Endothelial cell of umbilical vein (primary cell): ENCODE measurements at regions not wholly inside any gene's neighbourhood (a gene's known extent, or its start where the extent isn't known, plus 50 kb on each side); places are given as distances from the start of the nearest gene placed in this dataset.

Experiments
- BruUV-seq: library from RNA; stranded (reverse); fragments of 400-500 nt; replicated peaks from 2 replicates; lab custom pipeline; 2021; lab: Mats Ljungman, UMichigan
- CTCF ChIA-PET: fragments of 300-600, 350-600 bp; sonication (Branson Sonifier 250); formaldehyde crosslinking; loops from one replicate; lab custom pipeline; 2021; ENCODE audit warnings: antibody characterized with exemption, inconsistent platforms; lab: Charles Lee
- POLR2A ChIA-PET: fragments of 300-600, 350-600 bp; sonication (Branson Sonifier 250); formaldehyde crosslinking; loops from one replicate; lab custom pipeline; 2021; ENCODE audit warnings: antibody characterized with exemption, inconsistent platforms; lab: Charles Lee
- DNase-seq: peaks from one replicate; pipeline ENCODE4 v3.0.0-alpha.2; 2011; ENCODE audit warnings: low read depth, low spot score
- FAIRE-seq: peaks from 2 replicates; lab custom pipeline; 2011; peaks lifted over from hg19 to GRCh38; lab: Jason Lieb, UNC
- H2AFZ ChIP-seq: 2 replicates; pipeline ENCODE4 v1.6.0; 2012; ENCODE audit warnings: low read depth, low read length, control low read depth, inconsistent platforms
- H3K27ac ChIP-seq: 2 replicates; pipeline ENCODE4 v1.5.1; 2011; ENCODE audit warnings: low read depth, mild to moderate bottlenecking, control low read depth, low read length, moderate library complexity; ENCODE audit not compliant: insufficient read depth
- H3K27me3 ChIP-seq, 2 experiments: 2 replicates each; pipeline versions ENCODE4 v1.6.0 to v1.6.1; 2011; ENCODE audit warnings: low read length in 2 of 2, mixed read lengths in 1 of 2; ENCODE audit not compliant: control insufficient read depth in 2 of 2, insufficient read depth in 2 of 2
- H3K36me3 ChIP-seq, 2 experiments: 2 replicates in 1 of 2; 3 replicates in 1 of 2; pipeline ENCODE4 v1.5.1; 2011; ENCODE audit warnings: low read length in 2 of 2, mild to moderate bottlenecking in 1 of 2, moderate library complexity in 1 of 2; ENCODE audit not compliant: control insufficient read depth in 2 of 2, insufficient read depth in 2 of 2; ENCODE audit errors: extremely low read depth in 1 of 2
- H3K4me1 ChIP-seq: 3 replicates; pipeline ENCODE4 v1.5.1; 2011; ENCODE audit warnings: mild to moderate bottlenecking, low read length; ENCODE audit not compliant: control insufficient read depth, insufficient read depth; ENCODE audit errors: extremely low read depth
- H3K4me2 ChIP-seq: 2 replicates; pipeline ENCODE4 v1.6.1; 2011; ENCODE audit warnings: low read length, control low read depth, mixed read lengths; ENCODE audit not compliant: insufficient read depth
- H3K4me3 ChIP-seq, 3 experiments: fragments of 200-600 bp in 1 of 3; sonication (generic), shearing (Covaris generic) in 1 of 3; replicated peaks in 1 of 3; 2 replicates each; pipeline ENCODE4 v1.5.1; 2011 to 2016; ENCODE audit warnings: control low read depth in 3 of 3, low read length in 3 of 3, mild to moderate bottlenecking in 2 of 3, inconsistent platforms in 1 of 3, low read depth in 1 of 3, moderate library complexity in 1 of 3; ENCODE audit not compliant: insufficient read depth in 1 of 3
- H3K79me2 ChIP-seq: 2 replicates; pipeline ENCODE4 v1.6.0; 2012; ENCODE audit warnings: low read length, inconsistent platforms; ENCODE audit not compliant: control insufficient read depth, insufficient read depth
- H3K9ac ChIP-seq: replicated peaks from 2 replicates; pipeline ENCODE3; 2011; ENCODE audit warnings: low read length, control low read depth; ENCODE audit not compliant: insufficient read depth; ENCODE audit errors: extremely low read depth
- H3K9me1 ChIP-seq: replicated peaks from 3 replicates; pipeline ENCODE4 v1.6.0; 2011; ENCODE audit warnings: mild to moderate bottlenecking, low read length; ENCODE audit not compliant: control insufficient read depth, insufficient read depth; ENCODE audit errors: extremely low read depth
- H3K9me3 ChIP-seq: replicated peaks from 2 replicates; pipeline ENCODE4 v1.5.1; 2012; ENCODE audit warnings: low read length, inconsistent platforms; ENCODE audit not compliant: control insufficient read depth, insufficient read depth
- H4K20me1 ChIP-seq: replicated peaks from 2 replicates; pipeline ENCODE3; 2011; ENCODE audit warnings: mild to moderate bottlenecking, low read length; ENCODE audit not compliant: control insufficient read depth, insufficient read depth; ENCODE audit errors: extremely low read depth
- EZH2 ChIP-seq: IDR thresholded peaks from 2 replicates; pipeline ENCODE4 v1.6.1; 2012; ENCODE audit warnings: borderline replicate concordance, low read depth, mild to moderate bottlenecking, moderate library complexity, low read length, inconsistent platforms; ENCODE audit not compliant: severe bottlenecking
- FOS ChIP-seq: IDR thresholded peaks from 2 replicates; pipeline ENCODE4 v1.6.1; 2011; ENCODE audit warnings: mild to moderate bottlenecking, low read length, moderate library complexity, borderline replicate concordance; ENCODE audit not compliant: insufficient read depth
- GATA2 ChIP-seq: IDR thresholded peaks from 2 replicates; pipeline ENCODE4 v1.7.0; 2011; ENCODE audit warnings: low read depth, mild to moderate bottlenecking, moderate library complexity, mixed read lengths, low read length; ENCODE audit not compliant: insufficient read length, insufficient read depth
- JUN ChIP-seq: IDR thresholded peaks from 2 replicates; pipeline ENCODE4 v1.6.1; 2011; ENCODE audit warnings: borderline replicate concordance, low read depth; ENCODE audit not compliant: insufficient read length, insufficient read depth
- MYC ChIP-seq: IDR thresholded peaks from one replicate; pipeline ENCODE4 v1.6.1; 2011; ENCODE audit warnings: mild to moderate bottlenecking, low read depth, low read length
- POLR2A ChIP-seq: IDR thresholded peaks from 2 replicates; pipeline ENCODE4 v1.6.1; 2012; ENCODE audit warnings: low read depth, mild to moderate bottlenecking, control low read depth, low read length
- POLR2AphosphoS5 ChIP-seq: IDR thresholded peaks from 2 replicates; pipeline ENCODE4 v1.6.1; 2012; ENCODE audit warnings: low read depth, mild to moderate bottlenecking, control low read depth, low read length, moderate library complexity; ENCODE audit not compliant: insufficient read depth
- dilution Hi-C: fragments of 300-500 bp; cut with MboI; formaldehyde crosslinking; loops from one replicate; pipeline ENCODE4 v1.15.0; 2019; ENCODE audit warnings: low sequenced_read_pairs; ENCODE audit not compliant: extremely low pct_ligation_motif_present
- intact Hi-C: fragments of 100-400 bp; cut with micrococcal nuclease; formaldehyde crosslinking; loops from one replicate; pipeline ENCODE4 v1.10.0; 2022
- TF ChIP-seq, protein P1 (sequence below), 2 donors: IDR thresholded peaks; 1 replicate in 1 of 2; 2 replicates in 1 of 2; pipeline ENCODE4 v1.5.1; 2011; ENCODE audit warnings: low read length in 2 of 2, mild to moderate bottlenecking in 2 of 2, moderate library complexity in 2 of 2, control low read depth in 1 of 2, inconsistent platforms in 1 of 2, low read depth in 1 of 2; ENCODE audit not compliant: insufficient read depth in 1 of 2; ENCODE audit errors: extremely low read depth in 1 of 2
- TF ChIP-seq, protein P2 (sequence below): IDR thresholded peaks from 2 replicates; pipeline ENCODE4 v1.6.1; 2011; ENCODE audit not compliant: insufficient read depth, insufficient read length

DNA sequence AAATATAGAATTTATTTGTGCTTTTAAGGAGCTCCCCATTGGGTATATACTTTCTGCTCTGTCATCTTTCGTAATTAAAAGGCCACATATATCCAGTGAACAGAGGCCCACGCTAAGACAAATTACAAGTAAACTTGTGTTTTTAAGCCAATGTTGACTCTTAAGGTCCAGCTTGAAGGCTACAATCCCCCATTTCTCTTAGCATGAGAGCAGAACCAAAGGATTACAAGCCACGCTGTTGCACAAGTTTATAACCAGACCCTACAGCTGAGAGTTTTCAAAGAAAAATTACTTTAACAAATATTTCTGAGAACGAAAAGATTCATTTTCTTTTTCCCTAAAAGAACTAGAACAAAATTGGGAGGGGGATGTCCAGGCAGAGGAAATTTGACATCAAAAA, 471.0 kb downstream of the TXNL1 start:
- FAIRE-seq (no peak), DNase-seq (no peak)
- Histone ChIP-seq H3K9me1 (no peaks in the 10 kb centered on the region), H3K4me1 (peaks cover 7% of the 10 kb centered on the region), H2AFZ (no peak overlapping the region), H3K79me2 (no peaks in the 10 kb centered on the region), H3K9ac (no peak overlapping the region), H3K27me3 (no peaks in the 10 kb centered on the region), H3K4me3 (no peak overlapping the region), H3K27ac (no peak overlapping the region), H3K9me3 (no peaks in the 10 kb centered on the region), H3K36me3 (no peaks in the 10 kb centered on the region), H3K4me2 (no peak overlapping the region), H4K20me1 (no peaks in the 10 kb centered on the region)
- CTCF ChIA-PET, result interaction anchor here (0.6 to 1.8 kb wide), 3 partner anchors 32 to 1684 kb away, joined by 3 to 4 read pairs (median 3); no protein-coding TSS in a partner anchor
- POLR2A ChIA-PET, result no interaction called here
- BruUV-seq, result no TSS peak
- TF ChIP-seq, protein P1, sequence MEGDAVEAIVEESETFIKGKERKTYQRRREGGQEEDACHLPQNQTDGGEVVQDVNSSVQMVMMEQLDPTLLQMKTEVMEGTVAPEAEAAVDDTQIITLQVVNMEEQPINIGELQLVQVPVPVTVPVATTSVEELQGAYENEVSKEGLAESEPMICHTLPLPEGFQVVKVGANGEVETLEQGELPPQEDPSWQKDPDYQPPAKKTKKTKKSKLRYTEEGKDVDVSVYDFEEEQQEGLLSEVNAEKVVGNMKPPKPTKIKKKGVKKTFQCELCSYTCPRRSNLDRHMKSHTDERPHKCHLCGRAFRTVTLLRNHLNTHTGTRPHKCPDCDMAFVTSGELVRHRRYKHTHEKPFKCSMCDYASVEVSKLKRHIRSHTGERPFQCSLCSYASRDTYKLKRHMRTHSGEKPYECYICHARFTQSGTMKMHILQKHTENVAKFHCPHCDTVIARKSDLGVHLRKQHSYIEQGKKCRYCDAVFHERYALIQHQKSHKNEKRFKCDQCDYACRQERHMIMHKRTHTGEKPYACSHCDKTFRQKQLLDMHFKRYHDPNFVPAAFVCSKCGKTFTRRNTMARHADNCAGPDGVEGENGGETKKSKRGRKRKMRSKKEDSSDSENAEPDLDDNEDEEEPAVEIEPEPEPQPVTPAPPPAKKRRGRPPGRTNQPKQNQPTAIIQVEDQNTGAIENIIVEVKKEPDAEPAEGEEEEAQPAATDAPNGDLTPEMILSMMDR (IDR thresholded peaks at IDR 0.05; ENCODE audit: extremely low read depth in 1 of 2, insufficient read depth in 1 of 2, low read depth in 1 of 2, low read length in 2 of 2), result no peak
- TF ChIP-seq MYC (no peak), EZH2 (no peak), JUN (no peak), POLR2AphosphoS5 (no peak), FOS (no peak), POLR2A (no peak), GATA2 (no peak)
- TF ChIP-seq, protein P2, sequence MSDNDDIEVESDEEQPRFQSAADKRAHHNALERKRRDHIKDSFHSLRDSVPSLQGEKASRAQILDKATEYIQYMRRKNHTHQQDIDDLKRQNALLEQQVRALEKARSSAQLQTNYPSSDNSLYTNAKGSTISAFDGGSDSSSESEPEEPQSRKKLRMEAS, result no peak
- intact Hi-C loops, result no loop called here
- dilution Hi-C loops, result no loop called here
